GM12873 (cell line): ENCODE measurements at regions not wholly inside any gene's neighbourhood (a gene's known extent, or its start where the extent isn't known, plus 50 kb on each side); places are given as distances from the start of the nearest gene placed in this dataset.

Source experiments
- TF ChIP-seq, protein P1 (sequence below): IDR thresholded peaks from 2 replicates; pipeline ENCODE4 v1.5.1; 2012; ENCODE audit warnings: low read depth, mild to moderate bottlenecking, moderate library complexity, low read length, control low read depth; ENCODE audit not compliant: insufficient read depth; ENCODE audit errors: missing control alignments

DNA sequence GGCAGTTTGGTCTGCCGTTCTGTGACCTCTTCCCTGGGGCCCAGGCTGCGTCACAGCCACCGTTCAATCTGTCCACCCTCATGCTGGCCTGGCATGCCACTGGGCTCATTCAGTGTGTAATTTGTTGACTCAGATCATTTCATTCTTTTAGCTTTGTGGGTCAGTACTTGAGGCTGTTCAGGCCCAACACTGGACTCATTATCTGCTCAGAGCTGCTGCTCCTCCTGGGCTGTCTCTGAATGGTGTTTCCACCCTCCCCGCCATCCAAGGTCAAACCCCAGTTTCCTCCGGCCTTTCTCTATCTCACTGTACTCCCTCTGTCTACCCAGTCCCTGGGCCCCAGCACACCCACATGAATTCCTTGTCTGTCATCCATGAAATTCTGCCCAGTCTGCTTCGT, 152.4 kb upstream of the NCK2 start:
- TF ChIP-seq, protein P1, sequence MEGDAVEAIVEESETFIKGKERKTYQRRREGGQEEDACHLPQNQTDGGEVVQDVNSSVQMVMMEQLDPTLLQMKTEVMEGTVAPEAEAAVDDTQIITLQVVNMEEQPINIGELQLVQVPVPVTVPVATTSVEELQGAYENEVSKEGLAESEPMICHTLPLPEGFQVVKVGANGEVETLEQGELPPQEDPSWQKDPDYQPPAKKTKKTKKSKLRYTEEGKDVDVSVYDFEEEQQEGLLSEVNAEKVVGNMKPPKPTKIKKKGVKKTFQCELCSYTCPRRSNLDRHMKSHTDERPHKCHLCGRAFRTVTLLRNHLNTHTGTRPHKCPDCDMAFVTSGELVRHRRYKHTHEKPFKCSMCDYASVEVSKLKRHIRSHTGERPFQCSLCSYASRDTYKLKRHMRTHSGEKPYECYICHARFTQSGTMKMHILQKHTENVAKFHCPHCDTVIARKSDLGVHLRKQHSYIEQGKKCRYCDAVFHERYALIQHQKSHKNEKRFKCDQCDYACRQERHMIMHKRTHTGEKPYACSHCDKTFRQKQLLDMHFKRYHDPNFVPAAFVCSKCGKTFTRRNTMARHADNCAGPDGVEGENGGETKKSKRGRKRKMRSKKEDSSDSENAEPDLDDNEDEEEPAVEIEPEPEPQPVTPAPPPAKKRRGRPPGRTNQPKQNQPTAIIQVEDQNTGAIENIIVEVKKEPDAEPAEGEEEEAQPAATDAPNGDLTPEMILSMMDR: no peak

DNA sequence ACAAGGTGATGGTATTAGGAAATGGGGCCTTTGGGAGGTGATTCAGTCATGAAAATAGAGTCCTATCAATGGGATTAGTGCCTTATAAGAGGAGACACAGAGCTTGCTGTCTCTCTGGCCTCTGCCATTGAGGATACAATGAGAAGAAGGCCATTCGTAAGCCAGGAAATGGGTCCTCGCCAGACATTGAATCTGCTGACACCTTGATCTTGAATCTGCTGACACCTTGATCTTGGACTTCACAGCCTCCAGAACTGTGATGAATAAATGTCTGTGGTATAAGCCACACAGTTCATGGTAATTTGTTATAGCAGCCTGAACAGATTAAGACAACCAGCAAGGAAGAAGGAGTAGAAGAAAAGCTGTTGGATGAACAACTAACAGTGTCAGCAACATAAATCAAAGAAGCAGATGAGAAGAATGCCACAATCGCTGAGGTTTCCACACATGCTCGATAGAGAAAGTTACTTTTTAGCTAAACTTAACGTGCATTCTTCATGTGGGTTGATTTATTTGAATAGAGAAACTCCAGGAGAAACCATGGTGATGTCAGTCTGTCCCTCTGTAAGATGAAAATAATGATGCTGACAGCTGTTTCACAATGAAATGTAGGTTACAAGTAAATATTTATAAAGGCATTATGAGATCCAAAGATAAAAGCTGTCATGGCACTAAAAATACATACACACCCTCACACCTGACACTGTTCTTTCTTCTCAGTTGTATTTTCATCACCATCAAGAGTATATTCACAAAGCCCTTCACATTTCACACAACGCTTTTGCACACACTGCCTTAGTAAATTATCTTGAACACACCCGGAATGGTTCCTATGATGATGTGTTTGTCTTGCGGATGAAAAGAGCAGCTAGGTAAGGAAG, 153.7 kb upstream of the NCK2 start:
- TF ChIP-seq, protein P1: no peak

DNA sequence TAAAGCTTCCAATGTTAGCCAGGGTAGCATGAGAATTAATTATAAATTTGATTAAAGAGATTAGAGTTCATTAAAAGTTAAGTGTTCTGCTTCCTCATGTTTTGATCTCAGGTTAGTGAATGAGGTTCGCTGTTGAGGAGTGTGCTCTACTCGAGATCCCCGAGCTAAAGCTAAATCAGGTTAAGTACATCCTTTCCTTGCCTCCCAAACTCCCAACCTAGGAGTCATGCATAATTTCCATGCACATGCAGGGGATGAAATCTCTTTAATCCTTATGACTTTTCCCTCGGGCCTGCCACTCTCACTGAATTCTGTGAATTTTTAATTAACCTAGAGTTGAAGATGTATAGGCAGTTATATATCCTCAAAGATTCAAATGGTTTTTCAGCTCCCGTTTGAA, 156.1 kb upstream of the NCK2 start:
- TF ChIP-seq, protein P1: no peak

DNA sequence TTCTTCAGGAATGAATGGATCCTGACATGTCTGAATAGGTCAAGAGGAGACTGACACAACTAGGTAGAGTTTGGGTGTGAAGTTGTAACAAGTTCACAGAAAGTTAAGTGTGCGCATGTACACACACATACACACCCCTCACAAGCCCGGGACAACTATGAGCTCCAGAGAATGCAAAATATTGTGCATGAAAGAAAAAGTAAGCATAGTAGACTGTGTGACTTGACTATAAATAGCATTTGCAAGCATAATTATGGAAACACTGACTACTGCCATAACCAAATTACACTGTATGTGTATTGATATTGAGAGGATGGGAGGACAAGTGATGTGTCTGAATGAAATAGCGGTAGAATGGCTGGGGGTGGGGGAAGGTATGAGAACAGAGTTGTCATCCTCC, 157.1 kb upstream of the NCK2 start:
- TF ChIP-seq, protein P1: no peak

DNA sequence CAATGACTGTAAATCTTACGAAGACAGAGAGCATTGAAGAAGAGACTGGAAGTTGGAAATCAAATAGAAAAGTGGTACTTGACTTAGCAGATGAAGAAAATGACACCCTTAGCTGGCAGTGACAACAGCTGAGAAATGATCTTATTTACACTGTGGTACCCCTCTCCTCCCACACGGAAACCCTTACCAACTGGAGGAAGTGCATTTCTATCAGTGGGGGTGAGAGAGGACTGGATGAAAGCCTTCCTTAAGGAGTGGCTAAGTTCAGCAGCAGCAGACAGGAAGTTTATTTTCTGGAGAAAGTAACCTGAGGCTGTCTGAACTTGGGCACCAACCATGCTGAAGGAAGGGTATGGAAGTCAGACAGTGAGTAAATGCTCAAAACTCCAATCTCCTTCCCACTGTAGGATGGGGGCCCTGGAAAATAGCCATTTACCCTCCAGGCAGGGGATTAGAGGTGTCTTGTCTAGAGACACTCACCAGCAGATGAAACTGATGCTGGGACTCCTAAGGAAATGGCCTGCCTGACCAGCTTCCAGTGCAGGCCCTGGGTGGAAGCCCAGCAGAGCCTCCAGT, 160.2 kb upstream of the NCK2 start:
- TF ChIP-seq, protein P1: no peak

DNA sequence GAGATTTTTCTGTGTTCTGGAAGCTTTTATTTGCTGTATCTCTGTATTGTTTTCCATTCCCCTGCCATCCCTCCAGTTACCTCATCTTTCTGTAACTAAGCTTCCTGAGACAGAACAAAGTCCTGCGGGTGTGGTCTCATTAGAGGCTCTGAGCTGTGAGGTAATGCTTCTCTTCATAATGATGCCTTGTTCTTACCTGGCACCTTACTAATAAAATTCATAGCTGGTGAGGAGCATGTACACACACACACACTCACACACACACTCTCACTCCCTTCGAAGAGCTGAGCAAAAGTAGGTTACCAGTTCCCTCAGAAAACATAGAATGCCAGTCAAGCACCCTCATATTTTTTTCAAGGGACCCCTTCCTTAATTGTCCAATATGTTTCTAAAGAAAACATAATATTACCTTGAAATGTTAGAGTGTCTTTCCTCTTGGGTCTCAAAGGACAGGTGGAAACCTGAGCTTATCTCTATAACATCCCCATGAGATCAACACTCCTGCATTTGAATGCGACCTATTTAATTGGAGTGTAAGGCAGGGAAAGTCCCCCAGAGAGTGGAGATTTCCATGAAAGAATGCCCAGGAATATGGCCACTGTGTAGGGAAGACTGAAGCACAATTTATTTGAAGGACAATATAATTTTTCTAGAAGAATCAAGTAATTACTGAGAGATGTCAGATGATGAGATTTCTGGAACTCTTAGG, 161.6 kb upstream of the NCK2 start:
- TF ChIP-seq, protein P1: no peak

DNA sequence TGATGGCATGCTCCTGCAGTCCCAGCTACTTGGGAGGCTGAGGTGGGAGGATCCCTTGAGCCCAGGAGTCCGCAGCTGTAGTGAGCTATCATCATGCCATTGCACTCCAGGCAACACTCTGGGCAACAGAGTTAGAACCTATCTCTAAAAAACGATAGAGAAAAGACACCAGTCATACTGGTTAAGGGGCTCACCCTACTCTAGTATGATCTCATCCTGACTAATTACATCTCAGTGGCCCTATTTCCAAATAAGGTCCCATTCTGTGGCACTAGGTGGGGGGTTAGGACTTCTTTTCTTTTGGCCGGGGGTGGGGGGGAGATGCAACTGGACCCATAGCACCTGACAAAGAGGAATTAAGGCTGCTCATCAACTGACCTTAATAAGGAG, 163.2 kb upstream of the NCK2 start:
- TF ChIP-seq, protein P1: no peak
